Gastrocnemius medialis (tissue), 4 donors: ENCODE measurements at regions not wholly inside any gene's neighbourhood (a gene's known extent, or its start where the extent isn't known, plus 50 kb on each side); places are given as distances from the start of the nearest gene placed in this dataset.

Experiments
- CTCF ChIP-seq, 5 experiments: fragments of 450-650 bp in 3 of 5; fragments of 200-600 bp in 2 of 5; sonication (generic) in 2 of 5; IDR thresholded peaks in 4 of 5; conservative IDR thresholded peaks in 1 of 5; 1 replicate in 4 of 5; 2 replicates in 1 of 5; pipeline ENCODE4 v1.5.1; 2016 to 2019; ENCODE audit warnings: antibody characterized with exemption in 5 of 5, mild to moderate bottlenecking in 3 of 5, moderate library complexity in 3 of 5
- POLR2A ChIP-seq, 2 donors: fragments of 450-650 bp; IDR thresholded peaks; one replicate each; pipeline ENCODE4 v1.6.1; 2017; ENCODE audit warnings: antibody characterized with exemption in 2 of 2, mild to moderate bottlenecking in 2 of 2, moderate library complexity in 2 of 2

DNA sequence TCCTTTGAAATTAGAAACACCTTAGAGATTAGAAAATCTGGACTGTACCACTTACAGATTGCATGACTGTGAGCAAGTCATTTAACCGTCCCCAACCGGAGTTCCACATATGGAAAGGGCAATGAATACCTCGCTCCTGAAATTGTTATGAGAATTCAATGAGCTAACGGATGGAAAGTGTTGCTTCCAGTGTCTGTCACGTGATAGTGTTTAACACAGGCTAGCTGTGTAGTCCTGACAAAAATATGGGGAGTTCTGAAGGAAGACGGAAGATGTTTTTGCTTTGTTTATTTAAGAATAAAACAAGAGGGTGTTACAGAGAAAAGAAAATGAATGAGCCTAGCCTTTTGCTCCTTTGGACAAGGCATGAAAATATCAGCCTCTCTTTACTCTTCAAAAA is 150.7 kb upstream of the SEMA6D start:
- TF ChIP-seq CTCF (IDR thresholded peaks at IDR 0.05 in 4 of 5, conservative IDR thresholded peaks at IDR 0.05 in 1 of 5): no peak
- TF ChIP-seq POLR2A (IDR thresholded peaks at IDR 0.05): no peak
